HPDE6-E6E7 (cell line): ENCODE measurements at regions not wholly inside any gene's neighbourhood (a gene's known extent, or its start where the extent isn't known, plus 50 kb on each side); places are given as distances from the start of the nearest gene placed in this dataset.
"Not testable (repeated sequence)": the region's sequence is repeated elsewhere in the genome, so short reads cannot be mapped to it uniquely, and the experiment has no call there.

Experiments used
- DNase-seq: peaks from one replicate; pipeline ENCODE4 v3.0.0; 2011; ENCODE audit warnings: missing footprints; ENCODE audit errors: extremely low spot score

GRCh38 chr3:156048483-156048882 is 71.9 kb upstream of the KCNAB1 start:
- not testable (repeated sequence) for DNase-seq

GRCh38 chr3:156050918-156051317 is 69.5 kb upstream of the KCNAB1 start:
- no peak for DNase-seq

DNA sequence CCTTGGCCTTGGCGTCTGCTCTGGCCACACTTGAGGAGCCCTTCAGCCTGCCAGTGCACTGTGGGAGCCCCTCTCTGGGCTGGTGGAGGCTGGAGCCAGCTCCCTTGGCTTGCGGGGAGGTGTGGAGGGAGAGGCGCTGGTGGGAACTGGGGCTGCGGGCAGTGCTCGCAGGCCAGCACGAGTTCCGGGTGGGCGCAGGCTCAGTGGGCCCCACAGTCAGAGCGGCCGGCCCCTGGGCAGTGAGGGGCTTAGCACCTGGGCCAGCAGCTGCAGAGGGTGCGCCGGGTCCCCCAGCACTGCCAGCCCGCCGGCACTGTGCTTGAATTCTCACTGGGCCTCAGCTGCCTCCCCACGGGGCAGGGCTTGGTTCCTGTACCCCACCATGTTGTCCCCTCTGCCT is 68.7 kb upstream of the KCNAB1 start:
- no peak for DNase-seq

GRCh38 chr3:156052115-156052514 is 68.3 kb upstream of the KCNAB1 start:
- DNase-seq, result no peak

DNA sequence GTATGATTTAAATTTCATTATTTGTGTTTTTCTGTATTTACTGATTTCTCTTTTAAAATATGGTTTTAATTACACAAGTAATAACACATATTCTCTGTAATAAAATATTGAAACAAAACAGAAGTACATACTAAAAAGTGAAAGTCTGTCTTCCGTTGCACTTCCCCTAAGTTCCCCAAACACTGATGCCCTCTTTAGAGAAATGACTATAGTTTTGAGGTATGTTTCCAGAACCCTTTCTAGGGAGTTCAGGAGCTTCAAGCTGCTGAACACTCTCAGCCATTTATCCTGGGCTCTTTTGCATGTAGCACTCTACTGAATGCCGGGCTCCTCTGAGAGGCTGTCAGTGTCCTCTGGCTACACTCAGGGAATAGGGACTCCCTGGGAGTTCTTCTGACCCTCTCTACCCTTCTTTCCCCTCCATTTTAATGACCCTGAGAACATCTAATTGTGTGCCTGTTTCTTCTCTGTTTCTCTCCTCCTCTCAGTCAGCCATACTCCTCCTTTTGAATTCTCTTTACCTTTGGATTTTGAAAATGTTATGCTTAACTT is 60.4 kb upstream of the KCNAB1 start:
- DNase-seq, result no peak

GRCh38 chr3:156068151-156068550 is 52.2 kb upstream of the KCNAB1 start:
- DNase-seq, result not testable (repeated sequence)

DNA sequence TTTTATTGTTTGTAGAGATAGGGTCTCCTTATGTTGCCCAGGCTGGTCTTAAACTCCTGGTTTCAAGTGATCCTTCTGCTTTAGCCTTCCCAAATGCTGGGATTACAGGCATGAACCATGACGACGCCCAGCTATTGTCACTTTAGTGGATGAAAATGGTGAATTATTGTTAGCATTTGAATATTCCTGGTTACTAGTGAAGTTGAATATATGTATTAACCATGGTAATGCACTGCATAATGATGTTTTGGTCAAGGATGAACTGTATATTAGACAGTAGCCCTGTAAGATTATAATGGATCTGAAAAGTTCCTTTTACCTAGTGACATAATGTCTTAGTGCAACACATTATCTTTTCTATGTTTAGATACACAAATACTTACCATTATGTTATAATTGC is 50.4 kb upstream of the KCNAB1 start:
- no peak for DNase-seq
